HEK293 (cell line): ENCODE measurements at regions not wholly inside any gene's neighbourhood (a gene's known extent, or its start where the extent isn't known, plus 50 kb on each side); places are given as distances from the start of the nearest gene placed in this dataset.

Source experiments
- TCF7L2 ChIP-seq: IDR thresholded peaks from 2 replicates; pipeline ENCODE4 v1.6.1; 2011; ENCODE audit warnings: low read depth, mild to moderate bottlenecking, inconsistent platforms, low read length, moderate library complexity, borderline replicate concordance
- ZBTB17 ChIP-seq: fragments of 450-650 bp; formaldehyde crosslinking; IDR thresholded peaks from 2 replicates; pipeline ENCODE4 v1.5.1; 2016; ENCODE audit warnings: missing biosample characterization, missing genetic modification characterization
- ZFP41 ChIP-seq: fragments of 450-650 bp; formaldehyde crosslinking; IDR thresholded peaks from 2 replicates; pipeline ENCODE4 v1.5.1; 2016; ENCODE audit warnings: missing biosample characterization, missing genetic modification characterization, borderline replicate concordance
- ZNF146 ChIP-seq: fragments of 450-650 bp; formaldehyde crosslinking; IDR thresholded peaks from 2 replicates; pipeline ENCODE4 v1.5.1; 2016; ENCODE audit warnings: missing biosample characterization, missing genetic modification characterization
- ZNF23 ChIP-seq: fragments of 450-650 bp; formaldehyde crosslinking; IDR thresholded peaks from 2 replicates; pipeline ENCODE4 v1.5.1; 2016; ENCODE audit warnings: missing biosample characterization, missing genetic modification characterization, borderline replicate concordance
- ZNF292 ChIP-seq: fragments of 450-650 bp; formaldehyde crosslinking; IDR thresholded peaks from 2 replicates; pipeline ENCODE4 v1.5.1; 2016; ENCODE audit warnings: low read depth, missing biosample characterization, missing genetic modification characterization, borderline replicate concordance
- ZNF366 ChIP-seq: fragments of 450-650 bp; formaldehyde crosslinking; conservative IDR thresholded peaks from 2 replicates; pipeline ENCODE4 v1.5.1; 2016; ENCODE audit warnings: missing biosample characterization, missing genetic modification characterization
- ZNF416 ChIP-seq: fragments of 450-650 bp; formaldehyde crosslinking; IDR thresholded peaks from 2 replicates; pipeline ENCODE4 v1.5.1; 2016; ENCODE audit warnings: missing biosample characterization, missing genetic modification characterization
- ZNF501 ChIP-seq: fragments of 450-650 bp; formaldehyde crosslinking; IDR thresholded peaks from 2 replicates; pipeline ENCODE4 v1.5.1; 2016; ENCODE audit warnings: missing biosample characterization, missing genetic modification characterization
- ZNF626 ChIP-seq: fragments of 450-650 bp; sonication (Bioruptor Pico); formaldehyde crosslinking; IDR thresholded peaks from 2 replicates; pipeline ENCODE4 v1.5.1; 2018; ENCODE audit warnings: missing biosample characterization, missing genetic modification characterization, inconsistent platforms
- ZNF677 ChIP-seq: fragments of 450-650 bp; IDR thresholded peaks from 2 replicates; pipeline ENCODE4 v1.5.0; 2018; ENCODE audit warnings: missing biosample characterization, mild to moderate bottlenecking, missing genetic modification characterization, moderate library complexity
- TF ChIP-seq, protein P1 (sequence below): fragments of 450-650 bp; formaldehyde crosslinking; IDR thresholded peaks from 2 replicates; pipeline ENCODE4 v1.5.1; 2016; ENCODE audit warnings: missing biosample characterization, missing genetic modification characterization
- TF ChIP-seq, protein P2 (sequence below): fragments of 450-650 bp; formaldehyde crosslinking; IDR thresholded peaks from 2 replicates; pipeline ENCODE4 v1.5.1; 2016; ENCODE audit warnings: missing biosample characterization, missing genetic modification characterization
- TF ChIP-seq, protein P3 (sequence below): fragments of 450-650 bp; formaldehyde crosslinking; IDR thresholded peaks from 2 replicates; pipeline ENCODE4 v1.5.1; 2016; ENCODE audit warnings: missing biosample characterization, missing genetic modification characterization

DNA sequence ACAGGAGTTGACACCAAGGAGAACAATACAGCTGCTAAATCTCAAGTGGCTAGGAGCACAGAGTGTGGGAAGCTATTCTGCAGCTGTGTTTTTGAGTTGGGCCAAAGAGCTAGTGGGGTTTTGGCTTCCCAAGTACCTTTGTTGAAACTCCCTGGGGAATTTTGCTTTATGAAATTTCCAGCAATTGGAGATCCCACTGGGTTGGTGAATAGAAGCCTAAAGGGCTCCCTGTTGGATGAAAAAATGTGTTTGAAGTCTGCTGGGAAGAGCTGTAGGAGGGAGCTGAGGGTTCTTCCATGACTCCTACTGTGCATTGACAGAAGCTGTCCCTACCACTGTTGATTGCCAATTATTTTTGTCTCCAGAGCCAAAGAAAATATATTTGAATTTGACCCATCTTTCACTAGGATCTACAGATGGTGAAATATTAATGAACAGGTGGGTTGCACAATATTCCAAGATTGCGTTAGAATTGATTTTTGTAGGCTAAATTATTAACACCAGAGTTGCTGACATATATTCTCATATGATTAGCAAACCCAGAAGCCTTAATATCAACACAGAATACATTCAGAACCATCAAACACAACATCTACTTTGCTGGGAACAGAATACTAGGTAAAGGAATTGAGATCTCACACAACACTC, 95.4 kb upstream of the CYP1B1 start:
- TF ChIP-seq ZNF292 (tag by site-specific recombination) = no peak
- TF ChIP-seq TCF7L2 = no peak
- no peak for TF ChIP-seq ZNF366 (tag by site-specific recombination)
- no peak for TF ChIP-seq ZNF23 (tag by site-specific recombination)
- TF ChIP-seq, protein P1, sequence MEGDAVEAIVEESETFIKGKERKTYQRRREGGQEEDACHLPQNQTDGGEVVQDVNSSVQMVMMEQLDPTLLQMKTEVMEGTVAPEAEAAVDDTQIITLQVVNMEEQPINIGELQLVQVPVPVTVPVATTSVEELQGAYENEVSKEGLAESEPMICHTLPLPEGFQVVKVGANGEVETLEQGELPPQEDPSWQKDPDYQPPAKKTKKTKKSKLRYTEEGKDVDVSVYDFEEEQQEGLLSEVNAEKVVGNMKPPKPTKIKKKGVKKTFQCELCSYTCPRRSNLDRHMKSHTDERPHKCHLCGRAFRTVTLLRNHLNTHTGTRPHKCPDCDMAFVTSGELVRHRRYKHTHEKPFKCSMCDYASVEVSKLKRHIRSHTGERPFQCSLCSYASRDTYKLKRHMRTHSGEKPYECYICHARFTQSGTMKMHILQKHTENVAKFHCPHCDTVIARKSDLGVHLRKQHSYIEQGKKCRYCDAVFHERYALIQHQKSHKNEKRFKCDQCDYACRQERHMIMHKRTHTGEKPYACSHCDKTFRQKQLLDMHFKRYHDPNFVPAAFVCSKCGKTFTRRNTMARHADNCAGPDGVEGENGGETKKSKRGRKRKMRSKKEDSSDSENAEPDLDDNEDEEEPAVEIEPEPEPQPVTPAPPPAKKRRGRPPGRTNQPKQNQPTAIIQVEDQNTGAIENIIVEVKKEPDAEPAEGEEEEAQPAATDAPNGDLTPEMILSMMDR (tag by site-specific recombination) = no peak
- no peak for TF ChIP-seq ZFP41 (tag by site-specific recombination)
- TF ChIP-seq, protein P2, sequence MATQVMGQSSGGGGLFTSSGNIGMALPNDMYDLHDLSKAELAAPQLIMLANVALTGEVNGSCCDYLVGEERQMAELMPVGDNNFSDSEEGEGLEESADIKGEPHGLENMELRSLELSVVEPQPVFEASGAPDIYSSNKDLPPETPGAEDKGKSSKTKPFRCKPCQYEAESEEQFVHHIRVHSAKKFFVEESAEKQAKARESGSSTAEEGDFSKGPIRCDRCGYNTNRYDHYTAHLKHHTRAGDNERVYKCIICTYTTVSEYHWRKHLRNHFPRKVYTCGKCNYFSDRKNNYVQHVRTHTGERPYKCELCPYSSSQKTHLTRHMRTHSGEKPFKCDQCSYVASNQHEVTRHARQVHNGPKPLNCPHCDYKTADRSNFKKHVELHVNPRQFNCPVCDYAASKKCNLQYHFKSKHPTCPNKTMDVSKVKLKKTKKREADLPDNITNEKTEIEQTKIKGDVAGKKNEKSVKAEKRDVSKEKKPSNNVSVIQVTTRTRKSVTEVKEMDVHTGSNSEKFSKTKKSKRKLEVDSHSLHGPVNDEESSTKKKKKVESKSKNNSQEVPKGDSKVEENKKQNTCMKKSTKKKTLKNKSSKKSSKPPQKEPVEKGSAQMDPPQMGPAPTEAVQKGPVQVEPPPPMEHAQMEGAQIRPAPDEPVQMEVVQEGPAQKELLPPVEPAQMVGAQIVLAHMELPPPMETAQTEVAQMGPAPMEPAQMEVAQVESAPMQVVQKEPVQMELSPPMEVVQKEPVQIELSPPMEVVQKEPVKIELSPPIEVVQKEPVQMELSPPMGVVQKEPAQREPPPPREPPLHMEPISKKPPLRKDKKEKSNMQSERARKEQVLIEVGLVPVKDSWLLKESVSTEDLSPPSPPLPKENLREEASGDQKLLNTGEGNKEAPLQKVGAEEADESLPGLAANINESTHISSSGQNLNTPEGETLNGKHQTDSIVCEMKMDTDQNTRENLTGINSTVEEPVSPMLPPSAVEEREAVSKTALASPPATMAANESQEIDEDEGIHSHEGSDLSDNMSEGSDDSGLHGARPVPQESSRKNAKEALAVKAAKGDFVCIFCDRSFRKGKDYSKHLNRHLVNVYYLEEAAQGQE (tag by site-specific recombination) = no peak
- TF ChIP-seq ZNF677 (tag by site-specific recombination) = no peak
- no peak for TF ChIP-seq ZNF501 (tag by site-specific recombination)
- TF ChIP-seq, protein P3, sequence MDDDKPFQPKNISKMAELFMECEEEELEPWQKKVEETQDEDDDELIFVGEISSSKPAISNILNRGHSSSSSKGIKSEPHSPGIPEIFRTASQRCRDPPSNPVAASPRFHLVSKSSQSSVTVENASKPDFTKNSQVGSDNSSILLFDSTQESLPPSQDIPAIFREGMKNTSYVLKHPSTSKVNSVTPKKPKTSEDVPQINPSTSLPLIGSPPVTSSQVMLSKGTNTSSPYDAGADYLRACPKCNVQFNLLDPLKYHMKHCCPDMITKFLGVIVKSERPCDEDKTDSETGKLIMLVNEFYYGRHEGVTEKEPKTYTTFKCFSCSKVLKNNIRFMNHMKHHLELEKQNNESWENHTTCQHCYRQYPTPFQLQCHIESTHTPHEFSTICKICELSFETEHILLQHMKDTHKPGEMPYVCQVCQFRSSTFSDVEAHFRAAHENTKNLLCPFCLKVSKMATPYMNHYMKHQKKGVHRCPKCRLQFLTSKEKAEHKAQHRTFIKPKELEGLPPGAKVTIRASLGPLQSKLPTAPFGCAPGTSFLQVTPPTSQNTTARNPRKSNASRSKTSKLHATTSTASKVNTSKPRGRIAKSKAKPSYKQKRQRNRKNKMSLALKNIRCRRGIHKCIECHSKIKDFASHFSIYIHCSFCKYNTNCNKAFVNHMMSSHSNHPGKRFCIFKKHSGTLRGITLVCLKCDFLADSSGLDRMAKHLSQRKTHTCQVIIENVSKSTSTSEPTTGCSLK (tag by site-specific recombination) = no peak
- TF ChIP-seq ZBTB17 (tag by site-specific recombination) = no peak
- TF ChIP-seq ZNF626 (tag by site-specific recombination) = no peak
- TF ChIP-seq ZNF146 (tag by site-specific recombination) = no peak
- TF ChIP-seq ZNF416 (tag by site-specific recombination) = no peak
